ENCODE measurements at regions not wholly inside any gene's neighbourhood (a gene's known extent, or its start where the extent isn't known, plus 50 kb on each side); places are given as distances from the start of the nearest gene placed in this dataset.

GRCh38 chr5:148708854-148709253 lies 54.5 kb upstream of the HTR4 start:
- Histone ChIP-seq H3K36me3 (ENCODE audit: insufficient read depth in 1 of 2, low read depth in 1 of 2) (no peaks in the 10 kb centered on the region), H3K4me1 (no peaks in the 10 kb centered on the region), H3K4me3 (no peak overlapping the region), H3K27ac (no peak overlapping the region), H3K9me3 (no peaks in the 10 kb centered on the region), H3K27me3 (ENCODE audit: insufficient read depth in 3 of 3, low read length in 2 of 3) (no peaks in the 10 kb centered on the region)
- TF ChIP-seq CTCF (IDR thresholded peaks at IDR 0.05): no peak
- intact Hi-C loops (cut with DNase I): no loop called here
- ATAC-seq (no peak), DNase-seq (no peak)
- 71 to 86% (median 84%) methylated on average over 1 of the region's 1 CpG for WGBS, 3 donors

GRCh38 chr5:148711961-148712360 lies 57.6 kb upstream of the HTR4 start:
- no peak overlapping the region for H3K27ac ChIP-seq
- no peak for ATAC-seq
- no peak for TF ChIP-seq CTCF (IDR thresholded peaks at IDR 0.05)
- H3K9me3 ChIP-seq: no peaks in the 10 kb centered on the region
- no peaks in the 10 kb centered on the region for H3K4me1 ChIP-seq
- WGBS, 3 donors: 66 to 82% (median 68%) methylated on average over 3 of the region's 3 CpGs
- H3K4me3 ChIP-seq: no peak overlapping the region
- no peak for DNase-seq
- H3K27me3 ChIP-seq (ENCODE audit: insufficient read depth in 3 of 3, low read length in 2 of 3): no peaks in the 10 kb centered on the region
- H3K36me3 ChIP-seq (ENCODE audit: insufficient read depth in 1 of 2, low read depth in 1 of 2): no peaks in the 10 kb centered on the region
- intact Hi-C loops (cut with DNase I): no loop called here

GRCh38 chr5:148713735-148714508 lies 59.6 kb upstream of the HTR4 start:
- intact Hi-C loops (cut with DNase I): no loop called here
- DNase-seq: no peak
- no peak for ATAC-seq

GRCh38 chr5:148716716-148717115 lies 62.4 kb upstream of the HTR4 start:
- ATAC-seq (no peak), DNase-seq (no peak)
- Histone ChIP-seq H3K27me3 (ENCODE audit: insufficient read depth in 3 of 3, low read length in 2 of 3) (no peaks in the 10 kb centered on the region), H3K36me3 (ENCODE audit: insufficient read depth in 1 of 2, low read depth in 1 of 2) (no peaks in the 10 kb centered on the region), H3K9me3 (no peaks in the 10 kb centered on the region), H3K4me3 (no peak overlapping the region), H3K4me1 (no peaks in the 10 kb centered on the region), H3K27ac (no peak overlapping the region)
- 48 to 76% (median 56%) methylated on average over 4 of the region's 4 CpGs for WGBS, 3 donors
- intact Hi-C loops (cut with DNase I): no loop called here
- TF ChIP-seq CTCF (IDR thresholded peaks at IDR 0.05): no peak

More at GRCh38 chr5:148713735-148714508, 59.6 kb upstream of the HTR4 start:
- no peak for TF ChIP-seq CTCF (IDR thresholded peaks at IDR 0.05)
- Histone ChIP-seq H3K27me3 (ENCODE audit: insufficient read depth in 3 of 3, low read length in 2 of 3) (no peaks in the 10 kb centered on the region), H3K9me3 (no peaks in the 10 kb centered on the region), H3K4me3 (no peak overlapping the region), H3K27ac (no peak overlapping the region), H3K36me3 (ENCODE audit: insufficient read depth in 1 of 2, low read depth in 1 of 2) (no peaks in the 10 kb centered on the region), H3K4me1 (no peaks in the 10 kb centered on the region)

GRCh38 chr5:148717668-148718067 lies 63.3 kb upstream of the HTR4 start:
- no peak overlapping the region for H3K4me3 ChIP-seq
- ATAC-seq (no peak), DNase-seq (no peak)
- H3K27ac ChIP-seq: no peak overlapping the region
- H3K9me3 ChIP-seq: no peaks in the 10 kb centered on the region
- no peaks in the 10 kb centered on the region for H3K4me1 ChIP-seq
- no peaks in the 10 kb centered on the region for H3K27me3 ChIP-seq (ENCODE audit: insufficient read depth in 3 of 3, low read length in 2 of 3)
- 89 to 94% (median 91%) methylated on average over 3 of the region's 3 CpGs for WGBS, 3 donors
- H3K36me3 ChIP-seq (ENCODE audit: insufficient read depth in 1 of 2, low read depth in 1 of 2): no peaks in the 10 kb centered on the region
- intact Hi-C loops (cut with DNase I): no loop called here
- TF ChIP-seq CTCF (IDR thresholded peaks at IDR 0.05): no peak
